ENCODE measurements at regions not wholly inside any gene's neighbourhood (a gene's known extent, or its start where the extent isn't known, plus 50 kb on each side); places are given as distances from the start of the nearest gene placed in this dataset.
"Not testable (repeated sequence)": the region's sequence is repeated elsewhere in the genome, so short reads cannot be mapped to it uniquely, and the experiment has no call there.

DNA sequence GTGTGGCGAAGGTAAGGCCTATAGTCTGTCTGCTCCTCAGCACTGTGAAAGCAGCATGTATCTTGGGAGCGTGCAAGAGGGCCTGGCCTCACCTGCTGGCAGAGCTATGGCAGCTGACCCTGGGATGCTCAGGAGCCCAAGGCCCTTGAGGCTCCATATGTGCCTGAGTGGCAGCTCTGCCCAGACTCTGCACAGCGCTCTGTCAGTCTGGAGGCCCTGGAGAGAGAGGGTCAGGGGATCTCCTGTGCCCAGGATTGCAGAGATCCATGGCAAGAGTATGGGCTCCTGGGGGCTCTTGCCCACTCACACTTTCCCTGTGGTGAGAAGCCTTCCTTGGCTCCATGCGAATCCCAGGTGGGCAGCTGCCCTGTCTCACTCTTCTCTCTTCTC is 202.5 kb upstream of the ZNF658 start:
- not testable (repeated sequence) for TF ChIP-seq ZNF76 (tag by site-specific recombination; IDR thresholded peaks at IDR 0.05; ENCODE audit: borderline replicate concordance, low read depth); ZBTB17 (tag by site-specific recombination; IDR thresholded peaks at IDR 0.05); ZNF548 (tag by site-specific recombination; IDR thresholded peaks at IDR 0.05); ZNF274 (IDR thresholded peaks at IDR 0.05; ENCODE audit: low read length); ZNF274 (tag by site-specific recombination; IDR thresholded peaks at IDR 0.05; ENCODE audit: borderline replicate concordance)
- TF ChIP-seq, protein P1, sequence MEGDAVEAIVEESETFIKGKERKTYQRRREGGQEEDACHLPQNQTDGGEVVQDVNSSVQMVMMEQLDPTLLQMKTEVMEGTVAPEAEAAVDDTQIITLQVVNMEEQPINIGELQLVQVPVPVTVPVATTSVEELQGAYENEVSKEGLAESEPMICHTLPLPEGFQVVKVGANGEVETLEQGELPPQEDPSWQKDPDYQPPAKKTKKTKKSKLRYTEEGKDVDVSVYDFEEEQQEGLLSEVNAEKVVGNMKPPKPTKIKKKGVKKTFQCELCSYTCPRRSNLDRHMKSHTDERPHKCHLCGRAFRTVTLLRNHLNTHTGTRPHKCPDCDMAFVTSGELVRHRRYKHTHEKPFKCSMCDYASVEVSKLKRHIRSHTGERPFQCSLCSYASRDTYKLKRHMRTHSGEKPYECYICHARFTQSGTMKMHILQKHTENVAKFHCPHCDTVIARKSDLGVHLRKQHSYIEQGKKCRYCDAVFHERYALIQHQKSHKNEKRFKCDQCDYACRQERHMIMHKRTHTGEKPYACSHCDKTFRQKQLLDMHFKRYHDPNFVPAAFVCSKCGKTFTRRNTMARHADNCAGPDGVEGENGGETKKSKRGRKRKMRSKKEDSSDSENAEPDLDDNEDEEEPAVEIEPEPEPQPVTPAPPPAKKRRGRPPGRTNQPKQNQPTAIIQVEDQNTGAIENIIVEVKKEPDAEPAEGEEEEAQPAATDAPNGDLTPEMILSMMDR (tag by site-specific recombination; IDR thresholded peaks at IDR 0.05), result not testable (repeated sequence)
- TF ChIP-seq, protein P2, sequence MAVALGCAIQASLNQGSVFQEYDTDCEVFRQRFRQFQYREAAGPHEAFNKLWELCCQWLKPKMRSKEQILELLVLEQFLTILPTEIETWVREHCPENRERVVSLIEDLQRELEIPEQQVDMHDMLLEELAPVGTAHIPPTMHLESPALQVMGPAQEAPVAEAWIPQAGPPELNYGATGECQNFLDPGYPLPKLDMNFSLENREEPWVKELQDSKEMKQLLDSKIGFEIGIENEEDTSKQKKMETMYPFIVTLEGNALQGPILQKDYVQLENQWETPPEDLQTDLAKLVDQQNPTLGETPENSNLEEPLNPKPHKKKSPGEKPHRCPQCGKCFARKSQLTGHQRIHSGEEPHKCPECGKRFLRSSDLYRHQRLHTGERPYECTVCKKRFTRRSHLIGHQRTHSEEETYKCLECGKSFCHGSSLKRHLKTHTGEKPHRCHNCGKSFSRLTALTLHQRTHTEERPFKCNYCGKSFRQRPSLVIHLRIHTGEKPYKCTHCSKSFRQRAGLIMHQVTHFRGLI (tag by site-specific recombination; IDR thresholded peaks at IDR 0.05), result not testable (repeated sequence)
- TF ChIP-seq, protein P3, sequence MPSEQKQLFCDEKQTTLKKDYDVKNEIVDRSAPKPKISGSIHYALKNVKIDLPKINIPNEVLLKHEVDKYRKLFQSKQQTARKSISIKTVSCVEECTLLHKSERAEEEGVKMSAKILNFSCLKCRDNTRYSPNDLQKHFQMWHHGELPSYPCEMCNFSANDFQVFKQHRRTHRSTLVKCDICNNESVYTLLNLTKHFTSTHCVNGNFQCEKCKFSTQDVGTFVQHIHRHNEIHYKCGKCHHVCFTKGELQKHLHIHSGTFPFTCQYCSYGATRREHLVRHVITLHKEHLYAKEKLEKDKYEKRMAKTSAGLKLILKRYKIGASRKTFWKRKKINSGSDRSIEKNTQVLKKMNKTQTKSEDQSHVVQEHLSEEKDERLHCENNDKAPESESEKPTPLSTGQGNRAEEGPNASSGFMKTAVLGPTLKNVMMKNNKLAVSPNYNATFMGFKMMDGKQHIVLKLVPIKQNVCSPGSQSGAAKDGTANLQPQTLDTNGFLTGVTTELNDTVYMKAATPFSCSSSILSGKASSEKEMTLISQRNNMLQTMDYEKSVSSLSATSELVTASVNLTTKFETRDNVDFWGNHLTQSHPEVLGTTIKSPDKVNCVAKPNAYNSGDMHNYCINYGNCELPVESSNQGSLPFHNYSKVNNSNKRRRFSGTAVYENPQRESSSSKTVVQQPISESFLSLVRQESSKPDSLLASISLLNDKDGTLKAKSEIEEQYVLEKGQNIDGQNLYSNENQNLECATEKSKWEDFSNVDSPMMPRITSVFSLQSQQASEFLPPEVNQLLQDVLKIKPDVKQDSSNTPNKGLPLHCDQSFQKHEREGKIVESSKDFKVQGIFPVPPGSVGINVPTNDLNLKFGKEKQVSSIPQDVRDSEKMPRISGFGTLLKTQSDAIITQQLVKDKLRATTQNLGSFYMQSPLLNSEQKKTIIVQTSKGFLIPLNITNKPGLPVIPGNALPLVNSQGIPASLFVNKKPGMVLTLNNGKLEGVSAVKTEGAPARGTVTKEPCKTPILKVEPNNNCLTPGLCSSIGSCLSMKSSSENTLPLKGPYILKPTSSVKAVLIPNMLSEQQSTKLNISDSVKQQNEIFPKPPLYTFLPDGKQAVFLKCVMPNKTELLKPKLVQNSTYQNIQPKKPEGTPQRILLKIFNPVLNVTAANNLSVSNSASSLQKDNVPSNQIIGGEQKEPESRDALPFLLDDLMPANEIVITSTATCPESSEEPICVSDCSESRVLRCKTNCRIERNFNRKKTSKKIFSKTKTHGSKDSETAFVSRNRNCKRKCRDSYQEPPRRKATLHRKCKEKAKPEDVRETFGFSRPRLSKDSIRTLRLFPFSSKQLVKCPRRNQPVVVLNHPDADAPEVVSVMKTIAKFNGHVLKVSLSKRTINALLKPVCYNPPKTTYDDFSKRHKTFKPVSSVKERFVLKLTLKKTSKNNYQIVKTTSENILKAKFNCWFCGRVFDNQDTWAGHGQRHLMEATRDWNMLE (tag by site-specific recombination; conservative IDR thresholded peaks at IDR 0.05; ENCODE audit: low read depth), result not testable (repeated sequence)
- TF ChIP-seq, protein P4, sequence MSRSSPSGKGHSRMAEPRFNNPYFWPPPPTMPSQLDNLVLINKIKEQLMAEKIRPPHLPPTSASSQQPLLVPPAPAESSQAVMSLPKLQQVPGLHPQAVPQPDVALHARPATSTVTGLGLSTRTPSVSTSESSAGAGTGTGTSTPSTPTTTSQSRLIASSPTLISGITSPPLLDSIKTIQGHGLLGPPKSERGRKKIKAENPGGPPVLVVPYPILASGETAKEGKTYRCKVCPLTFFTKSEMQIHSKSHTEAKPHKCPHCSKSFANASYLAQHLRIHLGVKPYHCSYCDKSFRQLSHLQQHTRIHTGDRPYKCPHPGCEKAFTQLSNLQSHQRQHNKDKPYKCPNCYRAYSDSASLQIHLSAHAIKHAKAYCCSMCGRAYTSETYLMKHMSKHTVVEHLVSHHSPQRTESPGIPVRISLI (tag by site-specific recombination; IDR thresholded peaks at IDR 0.05), result not testable (repeated sequence)
- TF ChIP-seq, protein P5, sequence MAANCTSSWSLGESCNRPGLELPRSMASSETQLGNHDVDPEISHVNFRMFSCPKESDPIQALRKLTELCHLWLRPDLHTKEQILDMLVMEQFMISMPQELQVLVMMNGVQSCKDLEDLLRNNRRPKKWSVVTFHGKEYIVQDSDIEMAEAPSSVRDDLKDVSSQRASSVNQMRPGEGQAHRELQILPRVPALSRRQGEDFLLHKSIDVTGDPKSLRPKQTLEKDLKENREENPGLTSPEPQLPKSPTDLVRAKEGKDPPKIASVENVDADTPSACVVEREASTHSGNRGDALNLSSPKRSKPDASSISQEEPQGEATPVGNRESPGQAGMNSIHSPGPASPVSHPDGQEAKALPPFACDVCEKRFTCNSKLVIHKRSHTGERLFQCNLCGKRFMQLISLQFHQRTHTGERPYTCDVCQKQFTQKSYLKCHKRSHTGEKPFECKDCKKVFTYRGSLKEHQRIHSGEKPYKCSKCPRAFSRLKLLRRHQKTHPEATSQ (tag by site-specific recombination; IDR thresholded peaks at IDR 0.05), result not testable (repeated sequence)
- TF ChIP-seq, protein P6, sequence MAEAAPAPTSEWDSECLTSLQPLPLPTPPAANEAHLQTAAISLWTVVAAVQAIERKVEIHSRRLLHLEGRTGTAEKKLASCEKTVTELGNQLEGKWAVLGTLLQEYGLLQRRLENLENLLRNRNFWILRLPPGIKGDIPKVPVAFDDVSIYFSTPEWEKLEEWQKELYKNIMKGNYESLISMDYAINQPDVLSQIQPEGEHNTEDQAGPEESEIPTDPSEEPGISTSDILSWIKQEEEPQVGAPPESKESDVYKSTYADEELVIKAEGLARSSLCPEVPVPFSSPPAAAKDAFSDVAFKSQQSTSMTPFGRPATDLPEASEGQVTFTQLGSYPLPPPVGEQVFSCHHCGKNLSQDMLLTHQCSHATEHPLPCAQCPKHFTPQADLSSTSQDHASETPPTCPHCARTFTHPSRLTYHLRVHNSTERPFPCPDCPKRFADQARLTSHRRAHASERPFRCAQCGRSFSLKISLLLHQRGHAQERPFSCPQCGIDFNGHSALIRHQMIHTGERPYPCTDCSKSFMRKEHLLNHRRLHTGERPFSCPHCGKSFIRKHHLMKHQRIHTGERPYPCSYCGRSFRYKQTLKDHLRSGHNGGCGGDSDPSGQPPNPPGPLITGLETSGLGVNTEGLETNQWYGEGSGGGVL (tag by site-specific recombination; IDR thresholded peaks at IDR 0.05), result not testable (repeated sequence)
